Stimulated activated CD8-positive, alpha-beta memory T cell treated with anti-CD3 and anti-CD28 coated beads, Interleukin-4, amount 100 ng/mL, for 48 hours (primary cell): ENCODE measurements at regions not wholly inside any gene's neighbourhood (a gene's known extent, or its start where the extent isn't known, plus 50 kb on each side); places are given as distances from the start of the nearest gene placed in this dataset.

ENCODE experiments used
- DNase-seq: peaks from one replicate; pipeline ENCODE4 v3.0.0-alpha.2; 2020

DNA sequence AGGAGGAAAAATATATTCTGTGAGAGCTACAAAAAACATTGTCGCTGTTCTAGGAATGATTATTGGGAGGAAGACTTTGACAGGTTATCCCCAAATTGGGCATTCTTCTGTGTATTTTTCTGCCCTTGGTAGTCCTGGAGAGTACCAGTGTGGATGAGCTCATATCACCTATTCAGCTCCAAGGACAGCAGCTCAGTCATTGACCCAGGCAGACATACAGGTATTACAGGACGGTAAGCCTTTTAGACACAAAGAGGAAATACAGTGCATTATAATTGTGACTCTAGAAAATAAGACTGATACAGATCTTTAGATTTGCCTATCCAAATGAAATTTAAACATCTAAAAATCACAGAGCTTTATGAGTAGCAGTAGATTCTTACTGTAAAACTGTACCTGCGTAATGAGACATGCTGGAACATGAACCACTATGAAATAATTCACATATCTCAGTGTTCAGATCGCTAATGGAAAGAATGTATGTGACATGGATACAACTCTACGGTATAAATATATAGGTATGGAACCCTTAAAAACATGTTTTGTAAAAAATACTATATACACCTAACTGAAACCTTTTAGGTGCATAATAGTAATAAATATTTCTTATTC lies 56.0 kb downstream of the PLK2 start:
- no peak for DNase-seq

DNA sequence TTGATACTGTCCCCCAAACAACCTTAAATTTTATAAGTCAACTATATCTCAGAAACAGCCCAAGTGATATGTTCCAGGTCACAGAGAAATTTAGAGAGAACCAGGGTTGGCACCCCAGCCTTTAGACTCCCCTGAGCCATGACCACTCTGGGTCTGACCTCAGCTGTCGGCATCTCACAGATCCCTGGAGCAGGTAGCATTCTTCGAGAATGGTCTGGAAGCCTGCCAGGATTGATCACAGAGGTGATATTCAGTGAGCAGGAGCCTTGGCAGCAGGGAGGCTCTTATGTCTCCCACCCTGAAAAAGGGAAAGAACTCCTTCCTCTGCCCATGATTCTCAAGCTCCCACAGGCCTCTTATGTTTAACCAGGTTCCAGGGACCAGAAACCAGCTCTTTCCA lies 58.2 kb downstream of the PLK2 start:
- DNase-seq = no peak

- DNase-seq = no peak
These were observed 59.1 kb downstream of the PLK2 start for GRCh38 chr5:58400737-58401136.

DNA sequence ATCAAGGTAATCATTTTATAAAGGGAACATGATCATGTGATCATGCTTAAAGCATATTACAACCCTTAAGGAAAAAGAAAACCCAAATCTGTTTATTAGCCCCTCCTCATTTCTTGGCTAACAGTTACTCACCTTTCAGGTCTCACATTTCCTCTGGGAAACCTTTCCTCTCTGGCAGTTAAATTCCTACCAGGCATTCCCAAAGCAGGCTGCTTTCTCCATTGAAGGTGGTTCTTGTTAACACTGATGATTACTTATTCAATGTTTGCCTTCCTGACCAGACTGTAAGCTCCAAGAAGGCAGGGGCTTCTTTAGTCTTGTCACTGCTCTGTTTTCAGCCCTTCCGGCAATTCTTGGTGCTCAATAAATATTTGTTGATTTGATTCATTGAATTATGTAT lies 59.9 kb downstream of the PLK2 start:
- DNase-seq = no peak

DNA sequence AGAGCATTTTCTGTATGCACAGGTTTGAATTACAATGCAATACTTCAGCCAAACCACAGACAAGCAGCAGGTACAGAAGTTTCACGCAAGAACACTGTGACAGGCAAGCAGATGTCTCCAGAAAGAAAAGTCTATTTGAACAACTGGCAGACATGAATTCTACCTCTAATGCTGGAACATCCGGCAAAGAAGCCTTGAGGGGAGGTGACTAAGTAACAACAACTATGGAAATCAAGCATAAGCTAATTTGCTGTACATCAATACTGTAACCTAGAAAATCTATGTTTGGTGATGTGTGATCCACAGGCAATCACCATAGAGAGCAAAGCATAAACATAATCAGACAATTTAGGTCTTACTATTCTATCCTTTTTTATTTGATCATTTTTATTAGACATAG lies 65.5 kb downstream of the PLK2 start:
- no peak for DNase-seq

- no peak for DNase-seq
These were observed 66.2 kb downstream of the PLK2 start for GRCh38 chr5:58393716-58394115.

DNA sequence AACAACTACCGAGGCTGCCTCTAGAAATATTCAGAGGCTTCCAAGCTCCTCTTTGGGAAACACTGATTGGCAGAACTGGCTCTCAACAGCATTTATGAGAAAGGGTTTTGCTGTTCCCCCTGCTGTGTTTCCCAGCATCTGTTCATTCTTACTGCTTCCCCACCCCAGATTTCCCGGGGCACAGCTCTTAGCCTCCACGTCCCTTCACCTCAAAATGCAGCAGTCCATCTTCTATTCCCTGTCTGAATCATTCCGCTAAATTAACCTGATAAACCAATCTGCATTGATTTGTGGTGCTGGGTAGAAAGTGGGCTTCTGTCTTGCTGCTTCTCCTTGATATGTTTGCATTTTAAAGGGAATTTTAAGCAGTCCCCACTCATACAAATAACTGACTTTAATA lies 67.4 kb downstream of the PLK2 start:
- DNase-seq = no peak

GRCh38 chr5:58383448-58383847 lies 76.4 kb downstream of the PLK2 start:
- no peak for DNase-seq

DNA sequence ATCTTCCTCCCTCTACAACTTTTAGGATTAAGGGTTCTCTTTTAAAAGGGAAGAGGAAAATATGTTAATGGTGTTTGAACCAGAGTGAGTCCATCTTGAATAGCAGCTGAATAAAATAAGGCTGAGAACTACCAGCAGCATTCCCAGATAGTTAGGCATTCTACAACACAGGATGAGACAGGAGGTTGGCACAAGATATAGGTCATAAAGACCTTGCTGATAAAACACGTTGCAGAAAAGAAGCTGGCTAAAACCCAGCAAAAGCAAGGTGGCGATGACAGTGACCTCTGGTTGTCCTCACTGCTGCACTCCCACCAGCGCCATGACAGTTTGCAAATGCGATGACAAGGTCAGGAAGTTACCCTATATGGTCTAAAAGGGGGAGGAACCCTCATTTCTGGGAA lies 77.8 kb downstream of the PLK2 start:
- DNase-seq = no peak

DNA sequence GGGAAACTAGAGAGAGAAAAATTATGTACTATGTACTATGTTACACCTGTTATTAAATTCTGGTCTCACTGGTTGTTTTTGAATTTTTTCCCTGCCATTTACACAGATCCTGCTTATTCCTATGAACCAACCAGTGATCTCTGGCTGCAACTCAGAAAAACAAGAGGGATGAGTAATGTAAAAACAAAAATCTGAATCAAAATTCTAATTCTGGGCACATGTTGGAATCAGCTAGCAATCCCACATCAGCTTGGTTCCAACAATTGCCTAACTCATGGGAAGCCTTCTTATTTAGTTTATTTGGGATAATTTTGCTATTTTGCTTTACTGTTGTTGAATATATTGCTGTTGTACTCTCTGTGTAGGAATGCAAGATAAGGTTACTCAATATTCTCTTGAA lies 78.3 kb downstream of the PLK2 start:
- no peak for DNase-seq

DNA sequence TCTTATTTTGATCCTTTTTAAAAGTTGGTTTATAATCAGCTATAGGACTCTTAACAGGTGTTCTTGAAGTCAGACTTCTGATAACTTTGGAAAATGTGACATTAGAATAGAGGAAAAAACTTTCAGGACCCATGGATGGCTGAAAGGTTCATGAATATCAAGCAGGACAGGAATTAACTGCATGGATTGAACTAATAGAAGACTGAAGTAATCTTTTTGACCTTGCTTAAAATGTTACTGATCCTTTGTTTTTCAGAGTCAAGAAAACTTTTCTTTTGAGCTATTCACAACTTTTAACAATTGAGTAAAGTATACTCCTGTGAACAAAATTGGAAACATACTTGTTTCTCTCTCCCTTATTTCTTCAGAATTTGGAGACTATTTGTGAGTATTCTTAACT lies 79.2 kb downstream of the PLK2 start:
- no peak for DNase-seq

DNA sequence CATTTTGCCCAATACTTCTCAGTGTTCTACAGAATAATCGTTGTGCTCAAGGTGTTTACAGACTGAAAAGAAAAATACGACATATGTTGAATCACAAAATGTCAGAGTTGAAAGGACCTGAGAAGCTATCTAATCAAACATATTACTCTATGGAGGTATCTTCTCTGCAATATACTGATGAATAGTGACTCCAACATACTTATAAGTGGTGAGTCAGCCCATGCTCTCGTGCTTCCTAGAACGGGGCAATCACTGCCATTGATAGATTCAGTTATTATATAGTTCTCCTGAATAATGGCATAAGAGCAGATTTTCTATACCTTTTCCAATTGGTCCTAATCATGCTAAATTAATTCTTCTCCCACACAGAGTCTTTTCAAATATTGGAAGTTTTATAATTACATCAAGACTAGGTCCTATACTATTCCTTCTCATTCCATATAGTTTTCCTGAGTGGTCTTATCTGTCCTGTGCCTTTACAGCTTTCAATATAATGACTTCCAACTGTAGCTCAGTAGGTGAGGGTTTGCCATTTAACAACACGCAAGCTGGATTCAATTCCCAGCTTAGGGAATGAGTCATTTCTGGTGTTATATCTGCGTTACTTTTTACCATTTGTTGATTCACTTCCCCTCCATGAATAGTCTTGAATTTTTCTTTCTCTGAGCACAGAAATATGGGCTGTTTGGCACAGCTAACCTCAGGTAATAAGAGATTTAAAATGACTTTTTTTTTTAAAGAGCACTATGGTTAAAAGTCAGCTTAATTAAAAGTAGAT lies 81.1 kb downstream of the PLK2 start:
- no peak for DNase-seq

DNA sequence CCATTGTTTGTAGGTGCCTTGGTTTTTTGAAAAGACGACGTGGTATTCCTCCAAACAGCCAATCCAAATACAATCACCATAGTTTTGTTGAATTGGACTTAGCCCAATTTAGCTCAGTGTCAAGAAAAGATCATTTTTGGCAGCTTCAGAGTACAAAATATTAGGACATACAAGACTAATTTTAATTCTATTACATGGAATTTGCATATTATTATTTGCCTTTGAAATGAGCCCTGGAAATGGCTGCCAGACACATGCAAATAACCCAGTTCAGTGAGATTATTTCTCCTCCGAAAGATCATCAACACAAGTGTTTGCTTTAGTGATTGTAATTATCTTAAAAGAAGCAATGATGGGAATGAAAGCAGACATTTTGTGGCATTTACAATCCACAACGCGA lies 89.3 kb downstream of the PLK2 start:
- DNase-seq = no peak

GRCh38 chr5:58369513-58370190 lies 90.2 kb downstream of the PLK2 start:
- no peak for DNase-seq

- no peak for DNase-seq
These were observed 93.4 kb downstream of the PLK2 start for GRCh38 chr5:58366461-58366860.

DNA sequence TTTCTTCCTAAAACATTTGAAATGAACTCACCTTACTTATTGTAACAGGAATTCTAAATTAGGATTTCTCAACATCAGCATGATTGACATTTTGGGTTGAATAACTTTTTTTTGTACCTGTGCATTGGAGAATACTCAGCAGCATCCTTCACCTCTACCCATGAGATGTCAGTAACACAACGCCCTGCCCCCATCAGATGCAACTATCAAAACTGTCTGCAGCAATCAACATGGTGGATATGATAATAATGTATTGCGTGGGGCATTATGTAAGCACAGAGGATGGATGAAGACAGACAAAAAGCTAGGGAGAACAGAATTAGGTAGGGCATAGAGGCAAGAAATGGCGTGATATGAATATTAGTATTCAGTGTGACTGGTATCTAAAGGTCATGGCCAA lies 94.1 kb downstream of the PLK2 start:
- DNase-seq = no peak

GRCh38 chr5:58363461-58364249 lies 96.2 kb downstream of the PLK2 start:
- no peak for DNase-seq

DNA sequence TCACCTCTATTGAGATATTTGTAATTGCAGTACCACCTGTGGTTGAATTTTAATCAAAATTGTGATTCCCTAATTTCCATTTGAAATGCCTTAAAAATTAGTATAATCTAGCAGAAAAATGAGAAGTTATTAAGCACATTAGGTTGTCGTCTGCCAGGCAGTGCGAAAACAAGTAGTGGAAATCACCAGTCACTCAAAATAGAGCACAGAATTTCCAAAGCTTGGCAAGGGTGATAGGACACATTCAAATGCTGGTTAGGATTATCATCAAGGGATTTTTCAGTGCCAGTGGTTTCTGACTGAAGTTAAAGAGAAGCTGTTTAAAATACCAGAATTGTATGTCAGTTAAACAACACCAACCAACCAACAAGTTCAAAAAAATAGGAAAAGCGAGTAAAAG lies 97.8 kb downstream of the PLK2 start:
- no peak for DNase-seq

- DNase-seq = no peak
These were observed 99.1 kb downstream of the PLK2 start for GRCh38 chr5:58360794-58361193.

DNA sequence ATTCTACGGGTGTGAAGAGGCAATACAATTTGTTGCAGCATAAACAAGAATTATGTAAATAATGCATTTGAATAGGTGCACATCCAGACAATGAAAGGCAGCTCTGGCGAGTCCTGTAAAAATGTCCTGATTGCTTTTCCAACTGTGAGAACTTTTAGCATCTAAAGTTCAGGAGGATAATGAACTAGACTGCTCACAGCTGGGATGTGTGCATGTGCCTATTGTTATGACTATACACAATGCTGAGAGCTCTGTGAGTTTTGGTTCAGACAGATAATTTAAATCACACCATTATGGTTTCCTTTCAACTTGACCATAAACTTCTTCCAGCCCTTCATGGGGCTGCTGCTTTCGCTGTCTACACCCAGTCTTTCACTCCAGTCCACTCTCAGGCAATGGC lies 99.9 kb downstream of the PLK2 start:
- DNase-seq = no peak

DNA sequence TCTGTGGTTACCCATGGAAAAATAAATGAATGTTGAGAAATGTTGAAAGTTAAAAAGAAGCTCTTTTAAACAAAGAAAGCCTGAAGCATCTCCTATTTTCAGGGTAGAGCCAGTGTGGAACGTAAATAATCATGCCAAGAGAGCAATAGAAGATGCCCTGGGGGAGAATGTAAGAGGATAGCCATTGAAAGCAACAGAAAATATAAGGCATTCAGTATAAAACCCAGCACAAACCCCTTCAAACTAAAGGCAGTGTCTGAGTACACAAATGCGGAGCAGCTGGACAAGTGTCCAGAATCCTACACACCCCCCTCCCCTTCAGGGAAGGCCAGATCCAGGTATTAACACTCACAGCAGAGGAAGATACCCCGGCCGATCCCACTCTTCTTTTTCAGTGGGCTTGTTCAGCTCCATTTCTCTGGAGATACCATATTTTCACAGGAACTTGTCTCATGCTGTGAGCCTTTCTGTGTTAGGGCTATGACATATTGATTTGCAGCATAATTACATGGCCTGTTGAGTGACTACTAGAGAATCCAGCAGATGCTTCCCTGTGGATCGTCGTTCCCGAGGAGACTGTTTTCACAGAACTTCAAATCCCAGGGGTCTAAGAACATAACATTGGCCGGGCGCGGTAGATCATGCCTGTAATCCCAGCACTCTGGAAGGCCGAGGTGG lies 101.2 kb downstream of the PLK2 start:
- DNase-seq = no peak

DNA sequence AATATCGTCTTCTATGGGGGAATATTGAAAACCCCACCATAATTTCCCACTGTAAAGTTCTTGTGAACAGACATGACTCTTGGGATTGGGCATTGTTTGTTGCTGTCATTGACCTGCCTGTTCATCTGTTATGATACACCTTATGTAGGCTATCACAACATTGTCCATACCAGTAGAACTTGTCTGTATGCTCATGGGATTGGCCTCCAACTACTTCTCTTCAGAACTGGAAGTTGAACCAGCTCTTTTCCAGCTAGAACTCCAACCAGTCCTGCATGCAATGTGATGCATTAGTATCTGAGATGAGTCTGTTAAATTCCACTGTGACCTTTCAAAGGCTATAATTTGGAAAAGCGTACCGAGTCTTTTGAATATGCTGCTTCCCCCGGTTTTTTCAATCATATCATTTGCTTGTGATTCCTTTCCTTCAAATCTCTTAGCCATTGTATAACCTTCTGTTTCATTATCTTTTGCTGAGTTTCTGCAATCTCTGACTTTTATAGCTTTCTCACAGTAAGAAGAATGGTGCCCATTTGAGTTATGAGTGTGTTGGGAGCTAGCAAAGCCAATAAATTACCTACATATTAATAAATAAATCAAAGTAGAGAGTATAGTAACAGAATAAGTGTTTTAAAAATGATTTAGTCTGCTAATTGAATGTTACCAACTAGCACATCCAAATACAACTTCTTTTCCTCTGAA lies 101.9 kb downstream of the PLK2 start:
- no peak for DNase-seq
